Effector memory CD8-positive, alpha-beta T cell (primary cell): ENCODE measurements at regions not wholly inside any gene's neighbourhood (a gene's known extent, or its start where the extent isn't known, plus 50 kb on each side); places are given as distances from the start of the nearest gene placed in this dataset.

ENCODE experiments used
- ATAC-seq: fragments of 150-1000 bp; cut with Tn5 transposase; replicated peaks from 2 replicates; pipeline ENCODE4 v1.10.0; 2021; ENCODE audit warnings: mild to moderate bottlenecking, moderate library complexity
- DNase-seq, 3 experiments: peaks; one replicate each; pipeline ENCODE4 v3.0.0; 2021
- H3K27ac Mint-ChIP-seq, 2 donors: one replicate each; pipeline ENCODE4 v1.8.0; 2022; ENCODE audit warnings: mild to moderate bottlenecking in 2 of 2, mixed read lengths in 2 of 2, moderate library complexity in 2 of 2
- H3K27me3 Mint-ChIP-seq, 2 donors: one replicate each; pipeline ENCODE4 v1.8.0; 2022; ENCODE audit warnings: mixed read lengths in 2 of 2
- H3K36me3 Mint-ChIP-seq: one replicate; pipeline ENCODE4 v1.8.0; 2022; ENCODE audit warnings: mild to moderate bottlenecking, moderate library complexity, mixed read lengths; ENCODE audit not compliant: insufficient read depth
- H3K4me1 Mint-ChIP-seq, 2 donors: one replicate each; pipeline ENCODE4 v1.8.0; 2022; ENCODE audit warnings: low read depth in 2 of 2, mixed read lengths in 2 of 2
- H3K4me3 Mint-ChIP-seq, 2 donors: one replicate each; pipeline ENCODE4 v1.8.0; 2022; ENCODE audit warnings: mild to moderate bottlenecking in 2 of 2, mixed read lengths in 2 of 2, moderate library complexity in 2 of 2
- H3K9me3 Mint-ChIP-seq, 2 donors: one replicate each; pipeline ENCODE4 v1.8.0; 2022; ENCODE audit warnings: mixed read lengths in 2 of 2

DNA sequence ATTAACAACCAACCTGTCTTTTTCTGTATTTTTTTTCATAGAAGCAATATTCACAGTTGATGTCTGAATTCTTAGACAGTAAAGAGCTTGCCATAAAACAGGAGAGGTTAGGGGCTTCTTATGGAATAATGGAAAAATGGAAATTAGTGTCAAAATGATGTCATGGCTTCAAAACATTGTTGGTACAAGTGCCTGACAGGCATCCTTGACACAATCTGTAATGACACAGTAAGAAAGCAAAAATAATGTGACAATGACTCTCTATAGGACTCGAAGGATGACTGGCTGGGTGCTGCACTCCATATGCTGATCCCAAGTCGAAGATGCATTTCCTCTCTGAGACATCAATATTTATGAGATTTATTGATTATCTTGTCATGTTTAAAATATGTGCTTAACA lies 205.3 kb upstream of the DACH1 start:
- H3K4me3 Mint-ChIP-seq, result no peak overlapping the region
- H3K4me1 Mint-ChIP-seq, result no peaks in the 10 kb centered on the region
- H3K9me3 Mint-ChIP-seq, result peaks cover 8 to 10% of the 10 kb centered on the region in 2 donors
- ATAC-seq, result no peak
- H3K27ac Mint-ChIP-seq, result no peak overlapping the region
- H3K36me3 Mint-ChIP-seq, result no peaks in the 10 kb centered on the region
- H3K27me3 Mint-ChIP-seq, result no peaks in the 10 kb centered on the region
- DNase-seq, result no peak

- H3K9me3 Mint-ChIP-seq, result peaks cover 8 to 10% of the 10 kb centered on the region in 2 donors
- H3K27ac Mint-ChIP-seq, result no peak overlapping the region
- no peak overlapping the region for H3K4me3 Mint-ChIP-seq
- no peaks in the 10 kb centered on the region for H3K27me3 Mint-ChIP-seq
- no peaks in the 10 kb centered on the region for H3K36me3 Mint-ChIP-seq
- no peak for DNase-seq
- ATAC-seq, result no peak
- no peaks in the 10 kb centered on the region for H3K4me1 Mint-ChIP-seq
Measured at GRCh38 chr13:72071713-72072112, 204.7 kb upstream of the DACH1 start.

- Mint-ChIP-seq H3K4me3 (no peak overlapping the region), H3K9me3 (peaks cover 15 to 17% of the 10 kb centered on the region in 2 donors), H3K27me3 (no peaks in the 10 kb centered on the region), H3K36me3 (no peaks in the 10 kb centered on the region), H3K27ac (no peak overlapping the region), H3K4me1 (no peaks in the 10 kb centered on the region)
- ATAC-seq (no peak), DNase-seq (no peak)
Measured at GRCh38 chr13:72062566-72062965, 195.6 kb upstream of the DACH1 start.

DNA sequence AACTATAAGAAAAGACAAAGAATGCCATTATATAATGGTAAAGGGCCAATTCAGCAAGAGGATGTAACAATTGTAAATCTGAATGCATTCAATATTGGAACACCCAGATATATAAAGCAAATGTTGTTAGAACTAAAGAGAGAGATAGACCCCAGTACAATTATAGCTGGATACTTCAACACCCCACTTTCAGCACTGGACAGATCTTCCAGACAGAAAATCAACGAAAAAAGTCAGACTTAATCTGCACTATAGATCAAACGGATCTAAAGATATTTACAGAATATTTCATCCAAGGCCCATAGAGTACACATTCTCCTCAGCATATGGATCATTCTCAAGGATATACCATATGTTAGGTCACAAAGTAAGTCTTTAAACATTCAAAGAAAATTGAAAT lies 194.6 kb upstream of the DACH1 start:
- H3K9me3 Mint-ChIP-seq, result peaks cover 14 to 17% of the 10 kb centered on the region in 2 donors
- H3K27me3 Mint-ChIP-seq, result no peaks in the 10 kb centered on the region
- no peak for ATAC-seq
- no peak overlapping the region for H3K27ac Mint-ChIP-seq
- H3K4me3 Mint-ChIP-seq, result no peak overlapping the region
- no peaks in the 10 kb centered on the region for H3K4me1 Mint-ChIP-seq
- H3K36me3 Mint-ChIP-seq, result no peaks in the 10 kb centered on the region
- DNase-seq, result no peak

GRCh38 chr13:72050251-72050650 lies 183.2 kb upstream of the DACH1 start:
- H3K4me3 Mint-ChIP-seq, result no peak overlapping the region
- no peaks in the 10 kb centered on the region for H3K36me3 Mint-ChIP-seq
- H3K9me3 Mint-ChIP-seq, result peaks cover 12 to 19% of the 10 kb centered on the region in 2 donors
- no peaks in the 10 kb centered on the region for H3K4me1 Mint-ChIP-seq
- no peak overlapping the region for H3K27ac Mint-ChIP-seq
- no peak for ATAC-seq
- no peak for DNase-seq
- H3K27me3 Mint-ChIP-seq, result no peaks in the 10 kb centered on the region

- H3K27me3 Mint-ChIP-seq, result no peaks in the 10 kb centered on the region
- DNase-seq (no peak), ATAC-seq (no peak)
- H3K9me3 Mint-ChIP-seq, result peaks cover 13 to 14% of the 10 kb centered on the region in 2 donors
- H3K27ac Mint-ChIP-seq, result no peak overlapping the region
- H3K36me3 Mint-ChIP-seq, result no peaks in the 10 kb centered on the region
- no peaks in the 10 kb centered on the region for H3K4me1 Mint-ChIP-seq
- H3K4me3 Mint-ChIP-seq, result no peak overlapping the region
Measured at GRCh38 chr13:72043366-72043765, 176.4 kb upstream of the DACH1 start.

- ATAC-seq (no peak), DNase-seq (no peak)
- H3K27ac Mint-ChIP-seq, result no peak overlapping the region
- H3K4me3 Mint-ChIP-seq, result no peak overlapping the region
- H3K27me3 Mint-ChIP-seq, result no peaks in the 10 kb centered on the region
- no peaks in the 10 kb centered on the region for H3K4me1 Mint-ChIP-seq
- H3K36me3 Mint-ChIP-seq, result no peaks in the 10 kb centered on the region
- H3K9me3 Mint-ChIP-seq, result peaks cover 6 to 10% of the 10 kb centered on the region in 2 donors
Measured at GRCh38 chr13:72041165-72041564, 174.2 kb upstream of the DACH1 start.

DNA sequence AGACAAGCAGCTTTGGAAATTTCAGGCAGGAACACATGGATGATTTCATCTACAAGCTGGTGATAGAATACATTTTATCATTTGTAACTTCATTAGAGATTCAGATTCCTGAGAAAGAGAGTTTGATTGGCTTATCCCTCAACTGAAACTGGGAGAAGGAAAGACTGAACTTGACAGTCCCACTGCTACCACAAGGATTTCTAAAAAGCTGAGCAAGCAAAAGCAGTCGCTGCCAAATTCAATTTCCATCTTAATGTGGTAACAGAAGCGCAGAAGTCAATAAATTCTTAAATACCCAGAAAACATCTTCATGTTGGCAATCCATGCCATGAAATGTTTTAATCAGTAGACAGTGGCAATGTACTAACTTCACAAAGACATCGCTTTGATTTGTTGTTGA lies 172.1 kb upstream of the DACH1 start:
- H3K4me3 Mint-ChIP-seq, result no peak overlapping the region
- DNase-seq, result no peak
- H3K9me3 Mint-ChIP-seq, result peaks cover 6 to 8% of the 10 kb centered on the region in 2 donors
- ATAC-seq, result no peak
- no peaks in the 10 kb centered on the region for H3K4me1 Mint-ChIP-seq
- no peaks in the 10 kb centered on the region for H3K27me3 Mint-ChIP-seq
- no peaks in the 10 kb centered on the region for H3K36me3 Mint-ChIP-seq
- no peak overlapping the region for H3K27ac Mint-ChIP-seq

- Mint-ChIP-seq H3K27me3 (no peaks in the 10 kb centered on the region), H3K4me3 (no peak overlapping the region), H3K4me1 (no peaks in the 10 kb centered on the region), H3K36me3 (no peaks in the 10 kb centered on the region), H3K27ac (no peak overlapping the region), H3K9me3 (peaks cover 5 to 18% of the 10 kb centered on the region in 2 donors)
- no peak for ATAC-seq
- no peak for DNase-seq
Measured at GRCh38 chr13:72029981-72030380, 163.0 kb upstream of the DACH1 start.

- Mint-ChIP-seq H3K27me3 (no peaks in the 10 kb centered on the region), H3K4me3 (no peak overlapping the region), H3K27ac (no peak overlapping the region), H3K4me1 (no peaks in the 10 kb centered on the region), H3K9me3 (peaks cover 2 to 10% of the 10 kb centered on the region in 2 donors), H3K36me3 (no peaks in the 10 kb centered on the region)
- DNase-seq, result no peak
- ATAC-seq, result no peak
Measured at GRCh38 chr13:72025836-72026235, 158.8 kb upstream of the DACH1 start.

DNA sequence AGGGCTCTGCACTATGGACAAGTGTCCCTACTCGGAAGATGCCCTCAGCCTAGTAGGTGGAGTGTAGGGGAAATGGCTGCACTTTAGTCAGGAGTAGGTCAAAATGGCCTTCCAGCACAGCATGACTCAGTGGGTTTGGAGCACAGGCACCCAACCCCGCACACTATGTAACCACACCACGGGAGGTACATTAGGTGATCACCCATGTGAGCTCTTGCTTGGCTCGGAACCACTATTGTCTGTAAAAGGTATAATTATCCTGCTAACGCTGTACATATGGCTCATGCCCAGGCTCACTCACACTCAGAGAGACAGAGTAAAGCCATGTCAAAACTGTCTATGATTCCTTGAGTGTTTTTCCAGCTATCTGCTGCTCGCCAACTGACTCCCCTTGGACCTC lies 156.9 kb upstream of the DACH1 start:
- H3K9me3 Mint-ChIP-seq, result no peaks in the 10 kb centered on the region
- no peaks in the 10 kb centered on the region for H3K4me1 Mint-ChIP-seq
- no peaks in the 10 kb centered on the region for H3K36me3 Mint-ChIP-seq
- no peaks in the 10 kb centered on the region for H3K27me3 Mint-ChIP-seq
- no peak overlapping the region for H3K4me3 Mint-ChIP-seq
- ATAC-seq (no peak), DNase-seq (no peak)
- H3K27ac Mint-ChIP-seq, result no peak overlapping the region

DNA sequence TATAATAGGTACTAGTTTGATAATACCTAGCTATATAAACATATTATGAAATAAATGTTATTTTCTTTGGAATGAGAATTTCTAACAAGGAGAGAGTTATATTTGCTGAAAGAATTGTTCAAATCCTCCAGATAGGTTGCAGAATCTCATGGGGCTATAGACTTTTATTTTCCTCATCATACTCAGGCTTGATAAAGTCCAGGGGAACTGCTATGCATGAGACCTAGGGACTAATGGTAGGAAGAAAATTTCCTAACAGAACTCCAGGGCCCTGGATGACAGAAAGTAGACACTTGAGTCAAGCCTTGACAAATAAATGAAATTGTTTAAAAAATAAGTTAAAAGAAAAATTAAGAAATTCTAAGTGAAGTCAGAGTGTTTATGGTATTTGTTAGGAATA lies 138.5 kb upstream of the DACH1 start:
- peaks cover 2% of the 10 kb centered on the region for H3K36me3 Mint-ChIP-seq
- H3K9me3 Mint-ChIP-seq, result peaks cover 6 to 11% of the 10 kb centered on the region in 2 donors
- H3K4me1 Mint-ChIP-seq, result no peaks in the 10 kb centered on the region
- no peak for ATAC-seq
- H3K27ac Mint-ChIP-seq, result no peak overlapping the region
- no peak overlapping the region for H3K4me3 Mint-ChIP-seq
- no peaks in the 10 kb centered on the region for H3K27me3 Mint-ChIP-seq
- DNase-seq, result no peak

GRCh38 chr13:72004784-72005374 lies 137.9 kb upstream of the DACH1 start:
- Mint-ChIP-seq H3K36me3 (peaks cover 2% of the 10 kb centered on the region), H3K4me3 (no peak overlapping the region), H3K27ac (no peak overlapping the region), H3K27me3 (no peaks in the 10 kb centered on the region), H3K4me1 (no peaks in the 10 kb centered on the region), H3K9me3 (peaks cover 6 to 11% of the 10 kb centered on the region in 2 donors)
- DNase-seq (no peak), ATAC-seq (no peak)

DNA sequence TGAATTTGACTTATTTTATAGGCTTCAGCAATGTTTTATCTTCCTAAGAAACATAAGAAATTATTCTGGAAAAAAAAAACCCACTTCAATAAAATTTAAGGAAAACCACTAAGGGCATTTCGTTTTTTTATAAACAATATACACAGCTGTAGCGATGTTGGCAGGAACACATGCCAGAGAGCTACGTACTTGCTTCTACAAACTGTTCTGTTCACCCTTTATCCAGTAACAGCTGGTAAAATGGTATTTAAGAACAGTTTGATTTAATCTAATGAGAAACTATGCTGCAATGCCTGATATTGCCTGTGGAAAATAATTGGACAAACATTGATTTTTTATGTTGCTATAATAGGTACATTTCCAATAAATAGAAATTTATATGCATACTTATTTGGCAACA lies 137.2 kb upstream of the DACH1 start:
- H3K27ac Mint-ChIP-seq, result no peak overlapping the region
- H3K9me3 Mint-ChIP-seq, result peaks cover 6 to 12% of the 10 kb centered on the region in 2 donors
- ATAC-seq (no peak), DNase-seq (no peak)
- H3K4me3 Mint-ChIP-seq, result no peak overlapping the region
- peaks cover 2% of the 10 kb centered on the region for H3K36me3 Mint-ChIP-seq
- H3K4me1 Mint-ChIP-seq, result no peaks in the 10 kb centered on the region
- no peaks in the 10 kb centered on the region for H3K27me3 Mint-ChIP-seq

GRCh38 chr13:71998223-71998622 lies 131.2 kb upstream of the DACH1 start:
- H3K27ac Mint-ChIP-seq, result no peak overlapping the region
- no peaks in the 10 kb centered on the region for H3K27me3 Mint-ChIP-seq
- ATAC-seq, result no peak
- no peaks in the 10 kb centered on the region for H3K36me3 Mint-ChIP-seq
- no peak overlapping the region for H3K4me3 Mint-ChIP-seq
- no peaks in the 10 kb centered on the region for H3K4me1 Mint-ChIP-seq
- H3K9me3 Mint-ChIP-seq, result peaks cover 13 to 19% of the 10 kb centered on the region in 2 donors
- DNase-seq, result no peak
